ENCODE measurements at regions not wholly inside any gene's neighbourhood (a gene's known extent, or its start where the extent isn't known, plus 50 kb on each side); places are given as distances from the start of the nearest gene placed in this dataset.

DNA sequence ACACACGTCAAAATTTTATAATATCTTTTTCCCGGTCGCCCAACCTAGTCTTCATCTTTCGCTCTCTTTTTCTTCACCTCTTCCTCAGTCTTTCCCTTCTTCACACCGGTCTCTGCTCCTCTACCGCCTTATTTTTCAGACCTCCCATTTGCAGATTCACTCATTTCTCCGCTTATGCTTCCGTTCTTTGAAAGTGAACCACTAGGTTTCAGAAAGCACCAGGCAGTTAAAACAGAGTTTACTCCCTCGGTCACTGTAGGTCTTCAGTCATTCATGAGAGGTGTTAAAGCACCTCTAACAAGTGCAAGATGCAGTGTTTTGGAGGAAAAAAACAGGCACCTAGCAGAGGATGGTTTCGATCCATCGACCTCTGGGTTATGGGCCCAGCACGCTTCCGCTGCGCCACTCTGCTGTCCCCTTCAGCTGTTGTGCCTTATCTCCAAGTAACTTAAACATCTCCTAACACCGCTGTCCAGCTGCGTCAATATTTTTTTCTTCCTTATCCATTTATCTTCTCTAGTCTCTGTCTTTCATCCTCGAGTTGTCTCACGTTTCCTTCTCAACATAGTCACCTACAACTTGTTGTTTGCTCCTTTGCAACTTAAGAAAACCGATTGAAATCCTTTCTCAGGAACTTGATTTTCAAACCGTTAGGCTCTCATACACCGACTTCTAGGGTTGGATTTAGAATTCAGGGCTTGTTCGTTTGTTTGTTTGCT lies 119.7 kb upstream of the ZNF184 start (continued):
- TF ChIP-seq, protein P1, sequence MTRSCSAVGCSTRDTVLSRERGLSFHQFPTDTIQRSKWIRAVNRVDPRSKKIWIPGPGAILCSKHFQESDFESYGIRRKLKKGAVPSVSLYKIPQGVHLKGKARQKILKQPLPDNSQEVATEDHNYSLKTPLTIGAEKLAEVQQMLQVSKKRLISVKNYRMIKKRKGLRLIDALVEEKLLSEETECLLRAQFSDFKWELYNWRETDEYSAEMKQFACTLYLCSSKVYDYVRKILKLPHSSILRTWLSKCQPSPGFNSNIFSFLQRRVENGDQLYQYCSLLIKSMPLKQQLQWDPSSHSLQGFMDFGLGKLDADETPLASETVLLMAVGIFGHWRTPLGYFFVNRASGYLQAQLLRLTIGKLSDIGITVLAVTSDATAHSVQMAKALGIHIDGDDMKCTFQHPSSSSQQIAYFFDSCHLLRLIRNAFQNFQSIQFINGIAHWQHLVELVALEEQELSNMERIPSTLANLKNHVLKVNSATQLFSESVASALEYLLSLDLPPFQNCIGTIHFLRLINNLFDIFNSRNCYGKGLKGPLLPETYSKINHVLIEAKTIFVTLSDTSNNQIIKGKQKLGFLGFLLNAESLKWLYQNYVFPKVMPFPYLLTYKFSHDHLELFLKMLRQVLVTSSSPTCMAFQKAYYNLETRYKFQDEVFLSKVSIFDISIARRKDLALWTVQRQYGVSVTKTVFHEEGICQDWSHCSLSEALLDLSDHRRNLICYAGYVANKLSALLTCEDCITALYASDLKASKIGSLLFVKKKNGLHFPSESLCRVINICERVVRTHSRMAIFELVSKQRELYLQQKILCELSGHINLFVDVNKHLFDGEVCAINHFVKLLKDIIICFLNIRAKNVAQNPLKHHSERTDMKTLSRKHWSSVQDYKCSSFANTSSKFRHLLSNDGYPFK (CRISPR knock-in tag; IDR thresholded peaks at IDR 0.05; ENCODE audit: borderline replicate concordance): 0 out of 2 replicates have a peak, but pooled peaks have one; percentile 23
- TF ChIP-seq GZF1 (CRISPR knock-in tag; IDR thresholded peaks at IDR 0.05) (no peak), BHLHE40 (IDR thresholded peaks at IDR 0.05; ENCODE audit: low read length) (peak; percentile 68; the same call in 1 of the 2 replicates), FOXO4 (CRISPR knock-in tag; conservative IDR thresholded peaks at IDR 0.05) (no peak), GLMP (CRISPR knock-in tag; IDR thresholded peaks at IDR 0.05; ENCODE audit: borderline replicate concordance) (0 out of 2 replicates have a peak, but pooled peaks have one; percentile 63), ZNF124 (CRISPR knock-in tag; IDR thresholded peaks at IDR 0.05) (peak; percentile 70; the same call in 1 of the 2 replicates), ZSCAN25 (CRISPR knock-in tag; IDR thresholded peaks at IDR 0.05) (0 out of 2 replicates have a peak, but pooled peaks have one; percentile 34), NFATC3 (CRISPR knock-in tag; IDR thresholded peaks at IDR 0.05) (no peak), U2AF2 (IDR thresholded peaks at IDR 0.05; ENCODE audit: low read depth, low read length) (no peak), ZNF784 (CRISPR knock-in tag; IDR thresholded peaks at IDR 0.05; ENCODE audit: borderline replicate concordance) (no peak; the same call in 1 of the 2 replicates), ZNF780A (CRISPR knock-in tag; IDR thresholded peaks at IDR 0.05) (no peak), HNF4G (IDR thresholded peaks at IDR 0.05; ENCODE audit: borderline replicate concordance, low read depth, low read length) (peak; percentile 37; the same call in 1 of the 2 replicates), HNF4G (CRISPR knock-in tag; IDR thresholded peaks at IDR 0.05; ENCODE audit: borderline replicate concordance, low read depth) (no peak), U2AF1 (optimal IDR thresholded peaks at IDR 0.05; ENCODE audit: low read depth, low read length) (no peak), WIZ (CRISPR knock-in tag; IDR thresholded peaks at IDR 0.05) (0 out of 2 replicates have a peak, but pooled peaks have one; percentile 66), HDAC1 (CRISPR knock-in tag; IDR thresholded peaks at IDR 0.05) (peak; percentile 57), ZNF577 (CRISPR knock-in tag; IDR thresholded peaks at IDR 0.05; ENCODE audit: borderline replicate concordance, low read depth) (no peak), NCOA2 (CRISPR knock-in tag; IDR thresholded peaks at IDR 0.05) (0 out of 2 replicates have a peak, but pooled peaks have one; percentile 15)
- TF ChIP-seq, protein P2, sequence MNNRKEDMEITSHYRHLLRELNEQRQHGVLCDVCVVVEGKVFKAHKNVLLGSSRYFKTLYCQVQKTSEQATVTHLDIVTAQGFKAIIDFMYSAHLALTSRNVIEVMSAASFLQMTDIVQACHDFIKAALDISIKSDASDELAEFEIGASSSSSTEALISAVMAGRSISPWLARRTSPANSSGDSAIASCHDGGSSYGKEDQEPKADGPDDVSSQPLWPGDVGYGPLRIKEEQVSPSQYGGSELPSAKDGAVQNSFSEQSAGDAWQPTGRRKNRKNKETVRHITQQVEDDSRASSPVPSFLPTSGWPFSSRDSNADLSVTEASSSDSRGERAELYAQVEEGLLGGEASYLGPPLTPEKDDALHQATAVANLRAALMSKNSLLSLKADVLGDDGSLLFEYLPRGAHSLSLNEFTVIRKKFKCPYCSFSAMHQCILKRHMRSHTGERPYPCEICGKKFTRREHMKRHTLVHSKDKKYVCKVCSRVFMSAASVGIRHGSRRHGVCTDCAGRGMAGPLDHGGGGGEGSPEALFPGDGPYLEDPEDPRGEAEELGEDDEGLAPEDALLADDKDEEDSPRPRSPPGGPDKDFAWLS (CRISPR knock-in tag; IDR thresholded peaks at IDR 0.05; ENCODE audit: borderline replicate concordance): 0 out of 2 replicates have a peak, but pooled peaks have one; percentile 26

Measured in HepG2 (cell line).